ENCODE measurements at regions not wholly inside any gene's neighbourhood (a gene's known extent, or its start where the extent isn't known, plus 50 kb on each side); places are given as distances from the start of the nearest gene placed in this dataset.
"Not testable (repeated sequence)": the region's sequence is repeated elsewhere in the genome, so short reads cannot be mapped to it uniquely, and the experiment has no call there.

DNA sequence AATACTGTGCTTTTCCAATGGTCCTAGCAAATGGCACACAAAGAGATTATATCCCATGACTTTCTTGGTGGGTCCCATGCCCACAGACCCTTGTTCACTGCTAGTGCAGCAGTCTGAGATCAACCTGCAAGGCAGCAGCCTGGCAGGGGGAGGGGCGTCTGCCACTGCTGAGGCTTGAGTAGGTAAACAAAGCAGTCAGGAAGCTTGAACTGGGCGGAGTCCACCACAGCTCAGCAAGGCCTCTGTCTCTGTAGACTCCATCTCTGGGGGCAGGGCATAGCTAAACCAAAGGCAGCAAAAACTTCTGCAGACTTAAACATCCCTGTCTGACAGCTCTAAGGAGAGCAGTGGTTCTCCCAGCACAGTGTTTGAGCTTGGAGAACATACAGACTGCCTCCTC, 82.9 kb downstream of the ZNF737 start:
- DNase-seq = no peak

- no peak for DNase-seq
These were observed 83.8 kb downstream of the ZNF737 start for GRCh38 chr19:20481736-20482135.

- DNase-seq = no peak
These were observed 86.1 kb downstream of the ZNF737 start for GRCh38 chr19:20479483-20479882.

DNA sequence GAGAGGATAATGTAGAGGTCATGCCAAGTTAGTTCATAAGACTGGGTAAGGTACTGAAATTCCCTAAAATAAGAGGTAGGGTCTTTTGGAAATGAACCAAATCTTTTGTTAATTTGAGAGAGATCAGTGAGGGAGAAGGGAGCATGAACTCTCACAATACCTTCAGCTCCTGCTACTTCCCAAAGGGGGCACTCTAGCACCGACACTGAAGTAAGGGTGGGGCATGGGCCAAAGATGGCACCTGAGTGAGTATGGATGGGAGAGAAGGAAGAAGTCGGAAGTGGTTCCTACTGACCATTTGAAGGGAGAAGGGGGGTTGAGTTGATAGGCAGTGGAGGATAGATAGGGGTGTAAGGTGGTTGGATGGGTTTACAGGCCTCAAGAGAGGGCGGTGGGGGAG, 86.6 kb downstream of the ZNF737 start:
- no peak for DNase-seq

DNA sequence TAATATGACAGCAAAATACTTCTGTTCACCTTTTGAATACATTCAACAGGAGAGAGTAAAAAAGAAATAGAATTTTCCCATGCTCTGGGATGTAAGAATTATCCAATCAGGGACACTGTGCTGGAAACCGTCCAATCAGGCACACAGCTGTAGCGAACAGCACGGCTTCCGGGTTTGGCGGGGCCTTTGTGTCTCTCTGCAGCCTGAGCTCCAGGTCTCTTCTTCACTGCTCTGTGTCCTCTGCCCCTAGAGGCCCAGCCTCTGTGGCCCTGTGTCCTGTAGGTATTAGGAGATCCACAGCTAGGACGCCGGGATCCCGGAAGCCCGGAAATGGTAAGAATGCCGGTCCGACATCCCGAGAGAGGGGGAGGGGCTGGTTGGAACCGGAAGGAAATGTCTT, 92.7 kb downstream of the ZNF737 start:
- no peak for DNase-seq

DNA sequence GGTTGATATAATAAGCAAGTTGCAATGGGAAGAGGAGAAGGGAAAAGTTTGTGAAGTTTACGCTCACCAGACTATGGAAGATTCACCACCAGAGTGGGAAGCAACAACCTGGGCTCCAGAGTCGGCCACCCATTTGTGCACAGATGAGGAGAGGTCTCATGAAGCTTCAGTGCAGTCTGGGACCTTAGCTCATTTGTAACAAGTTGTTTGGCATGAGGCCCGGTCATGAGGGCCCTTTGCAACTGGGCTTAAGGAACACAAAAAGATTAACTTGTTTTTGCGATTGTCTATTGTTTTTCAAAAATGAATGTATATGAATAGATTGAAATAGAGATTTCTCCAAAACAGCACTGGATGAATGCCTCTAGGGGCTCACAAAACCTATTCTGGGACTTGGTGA, 94.2 kb downstream of the ZNF737 start:
- DNase-seq = no peak

GRCh38 chr19:20470345-20471135, 95.0 kb downstream of the ZNF737 start:
- DNase-seq = no peak

DNA sequence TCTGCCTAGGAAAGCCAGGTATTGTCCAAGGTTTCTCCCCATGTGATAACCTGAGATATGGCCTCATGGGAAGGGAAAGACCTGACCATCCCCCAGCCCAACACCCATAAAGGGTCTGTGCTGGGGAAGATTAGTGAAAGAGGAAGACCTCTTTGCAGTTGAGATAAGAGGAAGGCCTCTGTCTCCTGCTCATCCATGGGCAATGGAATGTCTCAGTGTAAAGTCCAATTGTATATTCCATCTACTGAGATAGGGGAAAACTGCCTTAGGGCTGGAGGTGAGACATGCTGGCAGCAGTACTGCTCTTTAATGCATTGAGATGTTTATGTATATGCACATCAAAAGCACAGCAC, 99.0 kb downstream of the ZNF737 start:
- DNase-seq = not testable (repeated sequence)

- not testable (repeated sequence) for DNase-seq
These were observed 99.5 kb downstream of the ZNF737 start for GRCh38 chr19:20465922-20466637.

DNA sequence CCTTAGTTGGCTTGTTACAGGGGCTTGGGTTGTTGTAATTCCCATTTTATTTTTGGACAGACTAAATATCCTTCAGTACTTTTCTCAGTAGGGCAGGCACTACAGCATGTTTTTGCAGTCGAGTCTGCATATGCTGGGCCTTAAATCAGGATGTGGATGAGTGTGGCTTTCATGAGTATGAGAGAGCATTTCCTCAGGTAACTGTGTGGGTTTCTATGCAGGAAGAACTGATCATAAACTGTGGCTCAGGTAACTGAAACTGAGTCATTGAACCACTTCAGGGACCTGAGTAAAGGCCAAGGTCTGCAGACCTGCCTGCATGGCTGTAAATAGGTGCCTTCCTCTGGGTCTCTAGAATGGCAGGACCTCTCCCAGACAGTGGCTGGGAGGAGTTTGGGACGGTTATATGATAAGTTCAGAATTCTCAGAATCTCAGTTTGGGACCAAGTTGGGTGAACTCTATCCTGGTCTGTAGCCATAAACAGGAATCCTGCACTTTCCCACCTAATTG, 112.1 kb downstream of the ZNF737 start:
- DNase-seq = no peak

- no peak for DNase-seq
These were observed 121.2 kb downstream of the ZNF737 start for GRCh38 chr19:20444202-20444885.

GRCh38 chr19:20432266-20432842, 133.2 kb downstream of the ZNF737 start:
- not testable (repeated sequence) for DNase-seq

GRCh38 chr19:20431826-20432225, 133.8 kb downstream of the ZNF737 start:
- DNase-seq = no peak

GRCh38 chr19:20423381-20424197, 142.0 kb downstream of the ZNF737 start:
- DNase-seq = peak; percentile 64

DNA sequence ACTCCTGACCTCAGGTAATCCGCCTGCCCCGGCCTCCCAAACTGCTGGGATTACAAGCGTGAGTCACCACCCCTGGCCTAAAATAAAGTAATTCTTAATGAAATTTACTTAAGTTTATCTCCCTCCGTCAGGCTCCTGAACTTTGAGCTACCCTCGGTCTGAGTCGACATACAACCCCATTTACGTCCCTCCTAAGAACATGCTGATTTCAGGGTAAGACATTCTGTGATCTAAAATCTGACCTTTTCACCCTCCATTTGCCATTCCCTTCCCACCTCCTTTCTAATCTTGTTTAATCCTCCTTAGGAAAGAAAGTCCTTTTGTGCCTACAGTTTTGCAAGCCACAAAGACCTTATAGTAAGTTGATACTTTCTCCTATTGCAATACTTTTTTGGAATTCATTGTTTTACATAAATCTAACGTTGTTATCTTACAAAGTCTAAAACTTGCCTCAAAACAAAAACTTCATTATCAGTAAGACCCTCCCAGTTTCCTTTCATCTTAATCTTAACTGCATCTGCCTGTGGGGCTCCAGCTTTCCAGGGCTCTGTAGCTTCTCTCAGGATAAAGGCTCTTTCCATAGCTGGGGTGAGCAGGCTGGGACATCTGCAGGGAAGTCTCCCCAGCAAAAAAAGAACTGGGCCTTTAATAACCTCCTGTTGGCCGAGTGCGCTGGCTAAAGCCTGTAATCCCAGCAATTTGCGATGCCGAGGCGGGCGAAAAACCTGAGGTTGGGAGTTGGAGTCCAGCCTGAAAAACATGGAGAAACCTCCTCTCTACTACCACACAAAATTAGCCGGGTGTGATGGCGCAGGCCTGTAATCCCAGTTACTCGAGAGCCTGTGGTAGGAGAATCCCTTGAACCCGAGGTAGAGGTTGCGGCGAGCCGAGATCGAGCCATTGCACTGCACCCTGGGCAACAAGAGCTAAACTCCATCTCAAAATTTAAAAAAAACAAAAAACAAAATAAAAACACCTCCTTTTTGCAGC, 143.1 kb downstream of the ZNF737 start:
- DNase-seq = no peak

- no peak for DNase-seq
These were observed 148.9 kb downstream of the ZNF737 start for GRCh38 chr19:20416661-20417060.

DNA sequence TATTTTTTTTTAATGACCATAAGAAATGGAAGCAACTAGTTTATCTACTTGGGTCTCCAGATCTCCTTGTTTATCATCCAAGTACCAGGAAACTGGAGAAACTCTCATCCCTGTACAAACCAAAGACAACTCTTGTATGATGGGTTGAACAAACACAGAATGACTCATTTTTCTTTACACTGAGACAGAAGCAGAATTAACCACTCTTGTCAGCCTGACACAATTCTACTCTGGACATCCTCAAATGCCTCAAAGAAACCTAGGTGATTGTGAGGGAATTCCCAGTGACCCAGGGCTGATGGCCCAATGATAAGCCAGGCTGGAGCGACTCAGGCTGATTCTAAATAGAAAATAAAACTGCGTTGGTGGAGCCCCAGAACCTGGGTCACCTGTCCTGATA, 151.5 kb downstream of the ZNF737 start:
- no peak for DNase-seq

- DNase-seq = no peak
These were observed 151.9 kb downstream of the ZNF737 start for GRCh38 chr19:20413705-20414104.

DNA sequence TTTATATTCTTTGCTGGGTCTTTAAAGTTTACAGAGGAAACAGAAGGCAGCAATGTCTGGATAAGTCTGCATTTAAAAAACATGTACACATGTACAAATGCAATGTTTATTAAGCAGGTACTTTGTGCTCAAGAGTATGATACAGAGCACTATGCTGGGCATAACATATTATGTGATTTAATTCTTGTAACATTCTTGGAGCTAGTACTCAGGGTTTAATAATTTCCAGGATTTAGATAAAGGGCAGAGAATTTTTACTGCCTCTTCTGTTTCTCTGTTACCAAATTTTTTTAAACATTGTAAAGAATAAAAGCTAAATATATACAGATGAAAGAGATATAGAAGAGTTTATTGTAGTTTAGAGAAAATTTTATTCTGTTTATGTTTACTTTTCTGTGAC, 152.7 kb downstream of the ZNF737 start:
- DNase-seq = no peak

DNA sequence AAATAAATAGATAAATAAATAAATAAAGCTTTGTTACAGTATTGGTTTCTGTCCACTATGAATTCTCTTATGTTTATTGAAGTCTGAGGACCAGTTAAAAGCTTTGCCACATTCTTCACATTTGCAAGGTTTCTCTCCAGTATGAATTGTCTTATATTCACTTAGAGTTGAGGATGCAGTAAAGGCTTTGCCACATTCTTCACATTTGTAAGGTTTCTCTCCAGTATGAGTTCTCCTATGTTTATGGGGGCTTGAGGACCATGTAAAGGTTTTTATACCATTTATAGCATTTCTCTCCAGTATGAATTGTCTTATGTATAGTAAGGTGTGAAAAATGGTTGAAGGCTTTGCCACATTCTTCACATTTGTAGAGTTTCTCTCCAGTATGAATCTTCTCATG, 168.3 kb downstream of the ZNF737 start:
- DNase-seq = no peak

DNA sequence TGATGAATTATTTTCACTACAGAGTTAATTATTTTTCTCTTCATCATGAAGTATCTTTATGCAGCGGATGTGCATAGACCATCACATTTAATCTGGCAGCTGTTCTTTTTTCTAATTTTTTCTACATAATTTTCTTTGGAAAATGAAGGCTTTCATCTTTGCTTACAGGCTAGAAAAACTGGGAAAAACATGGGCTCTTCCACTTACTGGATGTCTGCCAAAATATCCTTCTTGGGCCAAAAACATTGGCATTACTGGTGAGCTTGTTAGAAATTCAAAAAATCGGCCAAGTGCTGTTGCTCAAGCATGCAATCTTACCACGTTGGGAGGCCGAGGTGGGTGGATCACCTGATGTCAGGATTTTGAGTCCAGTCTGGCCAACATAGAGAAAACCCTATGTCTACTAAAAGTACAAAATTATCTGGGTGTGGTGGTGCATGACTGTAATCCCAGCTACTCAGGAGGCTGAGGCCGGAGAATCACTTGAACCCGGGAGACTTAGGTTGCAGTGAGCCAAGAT, 176.8 kb downstream of the ZNF737 start:
- DNase-seq = no peak

Data from hematopoietic multipotent progenitor cell treated with erythropoietin and hydrocortisone succinate and interleukin-3 and kit ligand, for 6 days (in vitro differentiated cells).